ENCODE measurements at regions not wholly inside any gene's neighbourhood (a gene's known extent, or its start where the extent isn't known, plus 50 kb on each side); places are given as distances from the start of the nearest gene placed in this dataset.

DNA sequence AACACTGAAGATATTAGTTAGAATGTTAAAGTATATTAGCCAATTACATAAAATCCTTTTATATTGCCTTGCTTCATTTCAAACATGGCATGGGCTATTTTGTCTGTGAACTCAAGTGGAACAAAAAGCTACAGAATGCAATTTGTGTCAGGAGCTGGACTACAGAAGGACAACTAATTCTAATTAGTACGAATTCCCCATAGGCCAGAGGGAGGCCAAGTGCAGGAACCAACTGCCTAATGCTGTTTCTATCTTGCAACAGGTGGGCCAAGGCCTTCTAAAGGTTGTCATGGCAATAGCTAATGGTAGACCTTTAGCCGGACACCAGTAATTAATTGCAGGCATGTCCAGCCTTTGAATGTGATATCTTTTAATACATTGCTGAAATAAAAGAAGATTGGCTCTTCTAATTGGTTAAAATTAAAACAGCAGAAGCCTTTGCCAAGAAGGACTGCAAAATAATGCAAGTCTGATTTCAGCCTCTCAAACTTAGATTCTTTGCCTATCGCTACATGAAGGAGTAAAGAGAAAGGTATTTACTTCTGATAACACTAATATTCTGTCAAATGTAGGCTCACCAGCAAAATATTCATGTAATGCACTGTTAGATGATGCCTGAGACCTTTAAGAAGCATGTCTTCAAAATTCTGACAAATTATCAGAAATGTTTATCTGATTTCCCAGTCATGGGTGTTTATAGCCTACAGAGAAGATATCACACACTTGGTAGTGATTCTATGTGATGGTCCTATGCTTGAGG lies 232.1 kb downstream of the LMO4 start:
- DNase-seq (ENCODE audit: low spot score): no peak

- no peak for DNase-seq (ENCODE audit: low spot score)
These were observed 234.5 kb downstream of the LMO4 start for GRCh38 chr1:87563211-87563610.

GRCh38 chr1:87565861-87566260 lies 237.2 kb downstream of the LMO4 start:
- DNase-seq (ENCODE audit: low spot score): no peak

DNA sequence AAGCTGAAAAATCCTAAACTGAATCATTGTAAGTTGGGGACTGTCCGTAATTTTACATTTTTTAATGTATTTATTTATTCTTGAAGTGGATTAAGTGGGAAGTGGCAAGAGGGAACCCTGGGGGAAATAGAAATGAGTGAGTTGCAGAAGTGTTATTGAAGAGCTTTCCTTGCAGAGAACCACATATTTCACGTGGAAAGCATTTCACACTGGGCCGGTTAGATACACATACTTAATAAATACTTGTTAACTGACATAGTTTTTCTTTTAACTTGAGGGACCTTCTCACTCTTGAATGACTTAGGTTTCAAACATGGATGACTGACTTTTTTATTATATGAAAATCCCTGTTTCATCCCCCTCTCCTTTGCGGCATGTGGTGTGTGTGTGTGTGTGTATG lies 239.3 kb downstream of the LMO4 start:
- DNase-seq (ENCODE audit: low spot score): no peak

- no peak for DNase-seq (ENCODE audit: low spot score)
These were observed 240.2 kb downstream of the LMO4 start for GRCh38 chr1:87568911-87569310.

DNA sequence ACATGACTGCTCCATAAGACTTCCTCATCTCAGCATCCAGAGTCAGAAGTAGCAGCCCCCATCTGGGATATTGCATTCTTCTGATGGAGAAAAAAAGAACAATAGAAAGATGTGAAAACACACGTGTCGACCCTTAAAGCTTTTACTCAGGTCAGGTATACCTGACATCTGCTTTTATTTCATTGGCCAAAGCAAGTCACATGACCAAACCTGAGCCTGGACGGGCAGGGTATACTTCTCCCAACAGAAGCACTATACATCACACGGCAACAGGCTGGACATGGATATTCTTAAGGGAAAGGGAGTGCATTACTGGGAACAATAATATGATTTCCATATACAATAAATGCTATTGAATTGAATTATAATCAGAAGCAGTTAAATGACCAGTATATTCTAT lies 243.3 kb downstream of the LMO4 start:
- no peak for DNase-seq (ENCODE audit: low spot score)

DNA sequence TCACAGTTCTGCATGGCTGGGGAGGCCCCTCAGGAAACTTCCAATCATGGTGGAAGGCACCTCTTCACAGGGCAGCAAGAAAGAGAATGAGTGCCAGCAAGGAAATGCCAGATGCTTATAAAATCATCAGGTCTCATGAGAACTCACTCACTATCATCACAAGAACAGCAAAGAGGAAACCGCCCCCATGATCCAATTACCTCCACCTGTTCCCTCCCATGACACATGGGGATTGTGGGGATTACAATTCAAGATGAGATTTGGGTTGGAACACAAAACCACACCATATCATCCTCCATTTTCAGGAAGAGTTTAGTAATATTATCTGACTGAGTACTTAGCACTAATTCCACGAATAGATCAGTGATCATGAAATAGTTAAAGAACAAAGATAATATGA lies 244.2 kb downstream of the LMO4 start:
- DNase-seq (ENCODE audit: low spot score): no peak

DNA sequence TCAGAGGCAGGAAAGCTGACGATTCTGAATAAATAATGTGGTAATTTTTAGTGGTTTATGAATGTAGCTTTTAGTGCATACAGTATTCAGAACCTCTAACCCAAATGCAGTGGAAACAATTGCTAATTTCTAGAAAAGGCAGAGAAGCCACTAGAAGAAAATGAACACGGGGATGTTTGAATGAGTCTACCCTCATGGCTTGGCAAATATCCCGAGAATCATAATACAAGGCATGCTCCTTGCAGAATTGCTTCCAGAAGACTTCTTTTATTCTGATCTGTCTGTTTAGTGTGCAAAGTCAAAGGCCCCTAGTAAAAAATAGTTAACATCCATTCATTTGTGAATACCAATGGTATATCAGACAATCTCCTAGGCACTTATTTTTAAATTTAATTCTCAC lies 246.8 kb downstream of the LMO4 start:
- no peak for DNase-seq (ENCODE audit: low spot score)

DNA sequence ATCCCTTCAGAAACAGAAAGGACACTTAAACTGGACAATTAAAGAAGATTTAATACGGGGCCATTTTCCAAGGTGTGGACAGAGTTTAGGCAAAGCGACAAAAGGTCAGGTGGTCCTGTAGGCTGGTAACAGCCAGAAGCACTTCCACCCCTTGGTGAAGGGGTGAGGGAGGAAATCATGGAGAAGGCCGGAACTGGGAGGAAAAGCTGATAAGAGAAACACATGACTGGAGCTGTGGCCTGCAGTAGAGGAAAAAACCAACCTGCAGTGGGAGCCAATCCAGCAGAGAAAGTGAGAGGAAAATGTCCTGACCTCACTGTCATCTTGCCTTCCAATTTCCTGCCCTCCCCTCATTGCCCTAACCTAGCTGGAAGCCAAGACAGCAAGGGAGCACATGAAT lies 249.8 kb downstream of the LMO4 start:
- no peak for DNase-seq (ENCODE audit: low spot score)

DNA sequence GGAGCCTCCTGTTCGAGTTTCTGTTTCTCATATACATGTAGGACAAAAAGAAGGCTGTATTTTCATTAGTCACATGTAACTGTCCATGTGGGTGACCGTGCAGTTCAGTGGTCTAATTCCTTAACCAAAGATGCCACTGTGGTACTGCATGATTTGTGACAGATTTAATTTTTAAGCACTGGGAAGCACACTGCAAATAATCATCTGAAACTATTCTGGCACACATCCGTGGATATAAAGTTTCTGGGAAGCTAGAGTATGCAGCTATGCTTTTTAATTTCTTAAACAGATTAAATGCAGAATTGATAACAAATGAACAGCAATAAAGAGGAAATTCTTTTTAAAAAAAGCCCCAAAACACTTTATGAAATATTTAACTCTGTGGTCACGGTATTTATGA lies 254.8 kb downstream of the LMO4 start:
- no peak for DNase-seq (ENCODE audit: low spot score)

DNA sequence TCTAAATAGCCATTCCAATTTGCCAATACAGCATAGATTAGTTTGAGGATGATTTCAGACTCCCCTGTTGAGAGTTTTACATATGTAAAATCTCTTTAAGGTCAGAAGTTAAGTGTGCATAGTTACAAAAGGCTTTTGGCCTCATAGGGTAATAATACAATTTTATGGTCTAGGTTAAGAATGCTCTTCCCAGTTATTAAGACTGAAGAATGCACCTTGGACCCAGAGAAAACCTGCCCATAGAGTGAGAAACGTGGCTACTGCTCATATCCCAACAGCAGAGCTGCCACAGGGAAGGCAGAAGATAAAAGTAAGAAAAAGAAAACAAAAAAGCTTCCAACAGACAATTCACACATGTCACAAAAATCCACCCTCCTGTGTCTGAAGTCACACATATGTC lies 255.9 kb downstream of the LMO4 start:
- DNase-seq (ENCODE audit: low spot score): no peak

DNA sequence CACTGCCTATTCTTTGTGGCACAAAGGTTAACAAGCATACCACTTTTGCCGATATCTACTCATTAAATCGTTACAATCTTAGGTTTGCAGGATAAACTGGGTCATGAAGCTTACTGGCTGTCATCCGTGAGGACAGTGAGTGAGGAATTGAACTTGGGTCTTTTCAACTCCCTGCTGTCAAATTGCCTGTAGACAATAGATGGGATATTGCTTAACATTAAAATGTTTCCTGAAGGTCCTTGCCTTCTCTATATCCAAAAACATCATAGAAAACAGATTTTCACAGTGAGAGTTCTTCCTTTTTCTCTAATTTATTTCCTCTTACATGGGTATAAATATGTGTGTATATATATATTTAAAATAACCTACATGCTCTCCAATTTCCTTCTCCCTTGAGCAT lies 257.8 kb downstream of the LMO4 start:
- DNase-seq (ENCODE audit: low spot score): no peak

GRCh38 chr1:87588495-87588894 lies 259.8 kb downstream of the LMO4 start:
- DNase-seq (ENCODE audit: low spot score): no peak

DNA sequence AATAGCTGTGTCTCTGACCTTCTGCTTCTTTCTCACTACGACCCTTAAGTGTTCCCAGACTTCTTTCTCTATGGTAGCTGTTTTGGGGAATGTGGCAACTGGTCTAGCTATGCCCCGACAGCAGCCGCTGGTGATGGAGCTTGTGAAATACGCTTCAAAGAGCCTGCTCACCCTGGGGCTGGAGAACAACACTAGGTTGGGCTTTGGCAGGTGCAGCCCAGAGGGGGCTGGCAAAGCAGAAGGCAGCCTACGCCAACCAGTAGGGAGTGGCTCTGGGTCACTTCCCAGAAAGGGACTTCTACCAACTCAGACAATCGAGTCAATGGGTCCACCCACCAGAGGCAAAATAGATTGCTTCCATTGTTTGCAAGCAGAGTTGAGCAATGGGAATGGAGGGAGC lies 262.8 kb downstream of the LMO4 start:
- DNase-seq (ENCODE audit: low spot score): no peak

- DNase-seq (ENCODE audit: low spot score): no peak
These were observed 263.5 kb downstream of the LMO4 start for GRCh38 chr1:87592156-87592555.

DNA sequence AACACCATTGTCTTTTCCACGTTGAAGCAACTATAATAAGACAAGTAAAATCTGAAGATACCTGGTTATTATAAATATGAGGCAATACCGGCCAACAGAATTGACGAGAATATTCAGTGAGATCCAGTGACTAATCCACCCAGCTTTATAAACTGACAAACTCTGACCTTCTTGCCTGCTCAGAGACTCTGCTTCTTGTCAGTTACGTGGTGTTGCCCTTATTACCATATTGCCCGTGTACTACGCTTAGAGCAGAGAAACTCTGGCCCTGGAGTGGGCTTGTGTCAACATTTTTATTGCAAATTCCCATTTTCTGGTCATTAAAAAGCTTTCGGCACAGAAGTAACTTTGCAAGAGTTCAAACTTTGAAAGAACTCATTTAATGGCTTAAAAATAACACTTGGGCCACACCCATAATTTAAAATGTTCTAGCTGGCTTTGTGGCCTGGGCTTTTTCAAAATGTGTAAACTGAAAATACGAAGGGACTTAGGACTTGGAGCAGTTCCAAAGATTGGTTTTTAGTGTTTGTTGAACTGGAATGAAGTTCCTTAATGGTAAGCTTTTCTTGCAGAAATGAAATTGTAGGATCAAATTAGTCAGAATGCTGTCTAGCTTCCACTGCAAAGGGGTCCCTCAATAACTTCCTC lies 266.2 kb downstream of the LMO4 start:
- no peak for DNase-seq (ENCODE audit: low spot score)

DNA sequence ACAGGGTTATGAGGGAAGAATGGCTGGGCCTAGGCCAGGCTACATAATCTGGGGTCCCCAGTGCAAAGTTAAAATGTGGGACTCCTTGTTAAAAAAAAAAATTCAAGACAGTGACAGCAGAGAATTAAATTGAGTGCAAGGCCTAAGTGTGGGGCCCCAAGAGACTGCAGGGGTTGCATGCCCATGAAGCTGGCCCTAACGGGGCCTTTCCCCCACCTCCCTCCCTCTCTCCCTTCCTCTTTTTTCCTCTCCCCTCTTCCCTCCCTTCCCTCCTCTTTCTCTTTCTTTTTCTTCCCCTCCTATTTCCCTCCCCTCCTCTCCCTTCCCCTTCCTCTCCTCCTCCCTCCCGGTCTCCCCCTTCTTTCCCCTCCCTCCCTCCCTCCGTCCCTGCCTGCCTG lies 266.7 kb downstream of the LMO4 start:
- DNase-seq (ENCODE audit: low spot score): no peak

DNA sequence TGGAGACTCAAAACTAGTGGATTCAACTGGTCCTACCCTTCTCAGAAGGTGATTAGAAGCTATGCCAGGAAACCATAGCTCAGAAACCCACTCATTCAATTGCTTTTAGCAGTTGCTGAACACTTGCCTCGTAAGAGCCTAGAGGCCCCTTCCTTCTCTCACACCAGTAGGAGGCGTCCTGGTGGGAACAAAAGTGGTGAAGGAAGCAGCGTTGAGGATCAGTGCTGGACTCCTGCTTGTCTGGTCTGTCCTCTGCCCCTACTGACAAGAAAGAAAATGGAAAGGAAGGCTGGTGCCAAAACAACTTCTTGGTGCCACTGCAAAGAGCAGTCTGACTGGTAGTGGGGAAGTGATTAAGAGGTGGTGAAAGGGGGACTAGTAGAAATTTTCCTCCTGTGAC lies 269.7 kb downstream of the LMO4 start:
- no peak for DNase-seq (ENCODE audit: low spot score)

- no peak for DNase-seq (ENCODE audit: low spot score)
These were observed 270.9 kb downstream of the LMO4 start for GRCh38 chr1:87599569-87599968.

DNA sequence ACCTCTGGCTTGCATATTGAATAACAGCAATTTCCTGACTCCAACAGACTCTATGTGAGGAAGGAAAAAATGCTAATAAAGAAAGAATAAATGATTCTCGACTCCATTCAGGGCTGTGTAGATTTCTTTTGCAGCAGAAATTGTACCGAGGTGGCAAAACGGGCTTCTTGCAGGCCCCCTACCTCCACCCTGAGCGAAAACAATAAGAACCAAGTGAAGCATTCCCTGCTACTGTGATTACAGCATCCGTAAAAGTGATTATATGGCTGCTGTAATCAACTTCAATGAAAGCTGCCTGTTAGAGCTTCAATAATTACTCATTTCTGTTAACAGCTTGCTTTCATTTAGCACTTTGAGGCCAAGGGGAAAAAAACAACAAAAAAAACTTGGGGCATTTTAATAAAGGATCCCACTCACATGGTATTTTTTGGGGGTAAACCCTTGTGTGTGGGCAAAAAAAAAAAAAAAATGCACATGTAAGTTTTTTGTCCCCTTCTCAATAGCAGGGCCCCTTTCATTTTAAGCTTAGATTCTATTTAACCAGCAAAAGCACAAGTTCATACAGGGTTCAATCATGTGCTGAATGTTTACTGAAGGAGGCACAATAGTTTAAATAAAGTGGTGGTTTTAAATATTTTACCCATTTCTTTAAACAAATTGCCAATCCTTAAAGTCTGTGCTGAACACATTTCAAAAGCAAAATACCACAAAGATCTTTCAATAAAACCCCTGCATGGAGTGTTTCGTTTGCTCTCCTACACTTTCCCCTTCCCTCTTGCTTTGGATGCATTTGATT lies 271.6 kb downstream of the LMO4 start:
- DNase-seq (ENCODE audit: low spot score): no peak

DNA sequence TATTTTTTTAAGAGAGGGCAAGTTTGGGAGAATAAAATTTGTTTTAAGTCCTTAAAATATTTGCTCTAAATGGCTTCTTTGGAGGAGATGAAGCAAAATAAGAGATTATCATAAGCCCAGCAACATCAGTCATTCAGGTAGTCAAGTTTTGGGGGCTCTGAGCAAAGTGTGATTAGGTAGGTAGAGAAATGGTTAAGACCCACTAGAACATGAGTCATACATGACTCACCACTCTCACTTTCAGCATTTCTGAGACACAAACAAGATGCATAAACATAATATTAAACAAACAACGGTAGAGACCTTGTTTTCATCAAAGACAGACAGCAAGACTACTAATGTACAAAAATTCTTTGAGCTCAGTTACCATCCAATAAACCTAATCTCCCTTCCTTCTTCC lies 272.2 kb downstream of the LMO4 start:
- no peak for DNase-seq (ENCODE audit: low spot score)

- DNase-seq (ENCODE audit: low spot score): no peak
These were observed 274.9 kb downstream of the LMO4 start for GRCh38 chr1:87603626-87604025.

GRCh38 chr1:87612956-87613355 lies 284.3 kb downstream of the LMO4 start:
- DNase-seq (ENCODE audit: low spot score): no peak
